Medulla oblongata (tissue), 1 donor: ENCODE measurements at regions not wholly inside any gene's neighbourhood (a gene's known extent, or its start where the extent isn't known, plus 50 kb on each side); places are given as distances from the start of the nearest gene placed in this dataset.
A peak's percentile ranks its signal among the peaks of the same experiment; 100 is the strongest.
"Not testable (repeated sequence)": the region's sequence is repeated elsewhere in the genome, so short reads cannot be mapped to it uniquely, and the experiment has no call there.

Source experiments
- DNase-seq: peaks from one replicate; pipeline ENCODE4 v3.0.0-alpha.2; 2015; ENCODE audit errors: extremely low spot score

DNA sequence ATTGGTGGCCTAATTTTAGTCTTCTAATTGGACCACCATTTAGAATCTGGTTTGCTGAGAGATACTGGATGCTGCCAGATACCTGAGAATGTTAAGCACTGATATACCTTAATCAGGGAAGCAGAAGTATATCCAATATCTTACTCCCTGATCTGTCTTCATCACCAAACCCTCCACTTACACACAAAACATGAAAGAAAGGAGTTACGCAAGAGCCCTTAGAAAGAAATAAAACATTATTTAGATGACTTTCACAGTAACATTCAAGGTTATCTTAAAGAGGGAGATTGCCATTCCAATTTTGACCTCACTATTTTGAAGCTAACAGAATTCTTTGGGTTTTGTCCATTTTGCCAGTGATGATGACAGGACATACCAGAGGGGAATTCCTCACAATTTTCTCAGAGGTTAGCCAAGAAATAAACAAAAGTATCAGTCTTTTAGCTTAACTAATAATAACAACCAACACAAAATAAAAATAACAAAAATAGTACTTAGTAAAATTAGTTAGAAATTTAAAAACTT lies 496.1 kb downstream of the NFIB start:
- DNase-seq, result no peak

DNA sequence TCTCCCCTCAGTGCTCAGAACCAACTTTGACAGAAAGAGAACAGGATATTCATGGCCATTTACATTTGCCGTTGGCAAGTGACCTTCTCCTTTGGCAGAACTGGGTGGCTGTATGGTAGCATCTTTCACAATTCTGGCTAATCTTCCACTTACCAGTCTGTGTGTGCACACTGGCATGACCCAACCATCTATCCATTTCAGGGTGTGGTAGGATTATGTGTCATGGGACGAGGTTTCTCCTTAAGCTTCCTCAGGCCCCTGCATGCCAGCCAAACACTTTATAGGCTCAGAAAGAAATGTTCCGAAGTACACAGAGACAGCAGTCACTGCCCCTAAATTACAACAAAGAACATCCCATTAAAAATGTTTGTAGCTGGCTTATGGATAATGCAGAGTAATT lies 497.1 kb downstream of the NFIB start:
- no peak for DNase-seq

DNA sequence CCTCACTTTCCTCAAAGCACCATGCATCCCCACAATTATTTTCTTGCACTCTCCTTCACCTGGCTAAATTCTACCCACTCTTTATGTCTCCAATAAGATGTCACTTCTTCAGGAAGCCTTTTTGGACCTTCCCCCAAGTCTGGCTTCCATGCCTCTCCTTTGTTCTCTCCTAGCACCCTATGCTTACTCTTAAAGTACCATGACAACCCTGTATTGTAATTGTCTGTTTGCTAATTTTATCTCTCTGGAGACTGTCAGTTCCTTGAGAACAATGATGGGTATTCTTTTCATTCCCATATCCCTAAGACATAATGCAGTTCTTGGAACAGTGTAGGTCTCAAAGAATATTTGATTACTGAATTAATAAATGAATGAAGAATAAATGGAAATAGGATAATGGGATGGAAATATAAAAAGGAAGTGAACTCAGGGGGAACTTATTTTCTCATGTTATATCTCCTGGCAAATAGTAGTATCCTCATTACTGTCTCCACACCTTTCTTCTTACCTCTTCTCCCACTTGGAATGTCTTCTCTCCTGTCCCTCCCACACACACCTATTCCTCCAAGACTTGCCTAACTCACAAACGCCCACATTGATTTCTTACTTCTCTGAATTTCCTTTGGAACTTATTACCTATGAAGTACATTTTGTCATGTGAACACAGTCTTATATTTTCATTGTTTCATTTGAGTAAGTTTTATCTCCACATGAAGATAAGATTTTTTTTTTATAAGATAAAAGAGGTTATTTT lies 499.1 kb downstream of the NFIB start:
- DNase-seq, result no peak

DNA sequence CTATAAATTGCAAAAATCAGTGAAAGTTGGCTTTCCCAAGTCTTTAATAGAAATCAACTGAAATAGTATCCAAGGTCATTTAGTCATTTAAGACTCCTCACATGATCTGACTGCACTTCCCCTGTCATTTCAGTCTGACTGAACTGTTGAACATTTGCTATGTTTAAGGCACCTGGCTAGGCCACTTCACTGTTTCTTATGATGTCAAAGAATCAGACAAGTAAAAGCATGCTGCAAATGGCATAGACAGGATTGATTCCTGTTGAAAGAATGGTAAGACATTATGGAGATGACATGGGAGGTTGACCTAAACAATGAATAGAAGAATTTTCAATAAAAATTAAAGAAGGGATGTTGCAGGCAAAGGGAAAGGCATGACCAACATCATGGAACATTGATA lies 502.1 kb downstream of the NFIB start:
- DNase-seq, result no peak

DNA sequence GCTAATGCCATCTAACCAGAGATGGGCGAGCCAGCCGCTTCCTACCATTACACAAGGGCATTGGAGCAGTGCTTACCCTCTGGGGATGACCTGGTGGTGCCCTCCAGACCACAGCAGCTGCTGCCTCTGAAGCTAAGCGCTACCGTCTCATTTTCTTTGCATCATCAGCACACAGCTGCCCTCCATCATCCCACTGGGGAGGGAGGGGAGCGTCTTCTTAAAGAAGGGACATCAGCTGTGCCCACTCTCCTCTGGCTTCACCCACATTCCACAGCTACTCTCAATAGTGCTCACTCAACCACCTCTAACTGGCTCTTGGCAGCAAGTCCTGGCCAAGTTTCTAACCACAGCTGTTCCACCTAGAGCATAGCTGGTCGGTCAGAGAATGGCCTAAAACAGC lies 503.4 kb downstream of the NFIB start:
- no peak for DNase-seq

DNA sequence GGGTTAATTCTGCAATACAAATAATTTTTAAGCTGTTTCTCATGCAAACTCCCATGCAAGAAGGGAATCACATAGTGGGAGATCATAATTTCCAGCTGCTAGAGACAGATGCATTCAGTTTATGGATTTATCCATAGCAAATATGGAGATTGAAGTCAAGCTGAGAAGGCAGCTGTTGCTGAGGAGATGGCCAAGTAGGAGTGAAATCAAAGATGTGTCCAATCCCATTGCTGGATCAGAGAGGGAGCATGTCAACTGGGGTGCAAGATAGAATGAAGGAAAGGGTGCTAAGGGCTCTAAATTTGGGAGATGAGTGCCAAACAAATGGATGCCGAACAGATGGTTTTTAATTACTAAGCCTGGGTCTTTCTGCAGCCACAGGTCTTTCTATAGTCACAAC lies 504.5 kb downstream of the NFIB start:
- DNase-seq, result no peak

DNA sequence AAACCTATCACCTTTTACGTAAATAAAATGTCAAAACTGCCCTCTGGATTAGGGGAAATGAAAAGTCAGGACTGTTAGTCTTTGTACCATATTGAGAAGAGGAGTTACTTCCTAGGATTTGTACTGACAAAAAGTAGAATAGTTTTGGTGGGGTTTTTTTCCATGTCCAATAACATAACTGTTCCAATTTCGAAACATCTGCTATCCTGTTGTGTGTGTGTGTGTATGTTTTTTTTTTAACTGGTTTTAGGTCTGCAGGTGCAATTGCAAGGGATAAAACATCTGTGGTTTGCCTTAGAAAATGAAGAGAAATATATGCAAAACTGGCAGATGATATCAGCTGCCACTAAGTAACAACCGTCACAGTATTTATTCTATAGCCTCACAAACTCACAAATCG lies 506.8 kb downstream of the NFIB start:
- DNase-seq, result no peak

DNA sequence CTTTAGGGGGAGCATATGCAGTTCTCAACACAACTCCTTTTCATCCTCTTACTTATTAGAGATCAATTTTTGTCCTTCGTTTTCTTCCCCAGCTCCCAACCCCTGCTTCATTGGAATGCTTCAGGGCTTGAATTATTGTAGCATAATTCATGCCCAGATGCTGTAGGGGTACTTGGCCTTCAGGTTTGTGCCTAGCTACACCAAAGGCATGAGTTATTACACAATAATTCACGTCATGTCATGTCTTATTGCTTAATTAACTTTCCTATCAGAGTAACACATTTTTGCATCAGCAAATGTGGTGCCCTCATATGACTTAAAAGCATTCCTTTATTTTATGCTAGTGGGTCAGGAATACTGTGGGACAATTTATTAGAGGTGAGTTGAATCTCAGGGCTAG lies 507.2 kb downstream of the NFIB start:
- DNase-seq, result no peak

DNA sequence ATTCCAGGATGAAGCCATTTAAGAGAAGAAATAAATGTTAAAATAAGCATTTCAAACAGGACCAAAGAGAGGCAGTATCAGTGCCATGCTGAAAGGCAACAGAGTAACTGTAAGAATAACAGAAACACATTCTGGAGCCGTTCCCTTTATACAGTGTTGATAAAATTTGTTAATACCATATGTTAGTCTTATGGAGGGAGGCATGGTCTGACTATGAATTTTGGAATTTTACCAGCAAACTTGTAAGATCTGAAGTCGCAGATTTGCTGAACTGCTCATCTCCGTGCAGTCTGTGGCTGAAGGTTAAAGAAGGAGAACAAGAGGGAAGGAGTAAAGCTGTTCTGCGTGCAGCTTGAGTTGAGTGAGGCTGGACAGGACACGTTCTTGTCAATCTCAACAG lies 508.4 kb downstream of the NFIB start:
- no peak for DNase-seq

DNA sequence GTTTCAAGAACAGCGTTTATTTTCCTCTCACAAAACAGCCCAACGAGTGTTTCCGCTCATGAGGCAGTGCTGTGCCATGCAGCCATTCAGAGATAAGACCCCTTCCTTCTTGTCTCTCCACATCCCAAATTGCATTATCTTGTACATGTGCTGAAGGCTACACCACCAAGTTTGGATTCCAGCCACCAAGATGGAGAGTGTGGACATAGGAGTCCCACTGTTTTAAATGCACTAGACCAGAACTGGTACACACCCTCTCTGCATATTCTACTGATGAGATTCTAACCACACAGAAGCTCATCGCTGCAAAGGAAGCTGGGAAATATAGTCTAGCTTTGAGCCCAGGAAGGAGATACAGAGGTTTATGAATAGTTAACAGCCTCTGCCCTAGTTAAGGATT lies 509.4 kb downstream of the NFIB start:
- no peak for DNase-seq

DNA sequence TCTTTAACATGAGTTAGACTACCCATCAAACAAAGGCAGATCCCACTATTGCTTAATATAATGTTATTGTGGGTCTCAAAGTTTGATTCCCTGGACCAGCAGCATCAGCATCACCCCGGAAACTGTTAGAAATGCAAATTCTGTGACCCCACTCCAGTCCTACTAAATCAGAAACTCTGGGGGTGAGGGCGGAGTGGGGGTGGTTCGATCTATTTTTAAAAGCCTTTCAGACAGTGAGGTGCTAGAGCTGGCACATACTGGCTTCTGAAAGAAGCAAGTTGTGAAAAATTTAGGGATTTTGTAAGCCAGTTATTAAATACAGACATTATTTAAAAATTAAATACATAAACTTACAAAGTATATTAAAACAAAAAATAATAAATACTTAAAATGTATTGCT lies 513.2 kb downstream of the NFIB start:
- no peak for DNase-seq

DNA sequence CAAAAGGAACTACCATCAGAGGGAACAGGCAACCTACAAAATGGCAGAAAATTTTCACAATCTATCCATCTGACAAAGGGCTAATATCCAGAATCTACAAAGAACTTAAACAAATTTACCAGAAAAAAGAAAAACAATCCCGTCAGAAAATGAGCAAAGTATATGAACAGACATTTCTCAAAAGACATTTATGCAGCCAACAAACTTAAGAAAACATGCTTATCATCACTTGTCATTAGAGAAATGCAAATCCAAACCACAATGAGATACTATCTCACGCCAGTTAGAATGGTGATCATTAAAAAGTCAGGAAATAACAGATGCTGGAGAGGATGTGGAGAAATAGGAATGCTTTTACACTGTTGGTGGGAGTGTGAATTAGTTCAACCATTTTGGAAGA lies 516.2 kb downstream of the NFIB start:
- DNase-seq, result not testable (repeated sequence)

DNA sequence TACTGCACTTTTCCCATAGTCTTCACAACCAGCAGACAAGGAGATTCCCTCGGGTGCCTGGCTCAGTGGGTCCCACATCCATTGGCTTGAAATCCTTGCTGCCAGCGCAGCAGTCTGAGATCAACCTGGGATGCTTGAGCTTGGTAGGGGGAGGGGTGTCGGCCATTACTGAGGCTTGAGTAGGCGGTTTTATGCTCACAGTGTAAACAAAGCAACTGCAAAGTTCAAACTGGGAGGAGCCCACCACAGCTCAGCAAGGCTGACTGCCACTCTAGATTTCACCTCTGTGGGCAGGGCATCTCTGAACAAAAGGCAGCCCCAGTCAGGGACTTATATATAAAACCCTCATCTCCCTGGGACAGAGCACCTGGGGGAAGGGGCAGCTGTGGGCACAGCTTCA lies 512.3 kb upstream of the MPDZ start:
- DNase-seq, result no peak

DNA sequence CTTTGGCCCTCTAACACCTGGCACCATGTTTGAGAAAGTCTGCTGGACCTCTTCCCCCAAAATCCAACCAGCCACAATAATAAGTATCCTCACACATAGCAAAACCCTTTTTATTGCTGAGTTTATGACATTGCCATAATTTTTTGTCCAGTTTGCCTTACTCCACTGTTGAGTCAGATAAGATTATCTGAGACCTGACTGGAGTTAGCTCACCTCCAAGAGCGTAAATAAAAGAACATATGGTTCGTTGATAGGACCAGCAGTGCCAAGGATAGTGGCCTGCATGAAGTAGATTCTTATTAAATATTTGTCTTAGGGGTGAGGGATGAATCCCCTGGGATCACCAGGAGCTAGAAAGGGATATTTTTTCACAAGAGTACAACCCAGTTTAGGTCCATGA lies 510.6 kb upstream of the MPDZ start:
- DNase-seq, result no peak

DNA sequence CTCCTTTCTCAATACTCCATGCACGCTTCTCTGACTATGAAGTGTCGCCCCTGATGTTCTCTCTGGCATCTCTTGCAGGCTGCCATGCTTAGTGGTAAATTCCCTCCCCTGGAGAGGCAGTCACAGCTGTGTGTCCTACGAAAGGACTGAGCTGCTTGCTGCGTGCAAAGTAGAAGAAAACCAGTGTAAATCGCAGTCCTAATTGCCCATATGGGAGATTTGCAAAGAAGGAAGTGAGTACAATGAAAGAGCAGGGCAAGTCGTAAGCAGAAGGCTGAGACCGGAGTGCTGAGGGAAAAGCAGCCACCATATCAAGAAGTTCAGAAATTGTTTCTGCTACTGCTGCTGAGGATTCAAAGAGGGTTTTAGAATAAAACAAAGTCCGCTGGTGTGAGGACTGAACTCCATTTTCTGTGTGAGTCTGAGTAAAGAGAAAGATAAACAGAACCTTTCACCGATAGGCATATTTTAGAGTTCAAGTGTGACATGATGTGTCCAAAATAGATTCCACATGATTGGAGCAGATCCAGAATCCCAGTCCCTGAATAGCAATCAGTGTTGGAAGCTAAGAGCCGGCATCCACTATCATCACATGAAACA lies 507.8 kb upstream of the MPDZ start:
- DNase-seq, result peak; percentile 22

DNA sequence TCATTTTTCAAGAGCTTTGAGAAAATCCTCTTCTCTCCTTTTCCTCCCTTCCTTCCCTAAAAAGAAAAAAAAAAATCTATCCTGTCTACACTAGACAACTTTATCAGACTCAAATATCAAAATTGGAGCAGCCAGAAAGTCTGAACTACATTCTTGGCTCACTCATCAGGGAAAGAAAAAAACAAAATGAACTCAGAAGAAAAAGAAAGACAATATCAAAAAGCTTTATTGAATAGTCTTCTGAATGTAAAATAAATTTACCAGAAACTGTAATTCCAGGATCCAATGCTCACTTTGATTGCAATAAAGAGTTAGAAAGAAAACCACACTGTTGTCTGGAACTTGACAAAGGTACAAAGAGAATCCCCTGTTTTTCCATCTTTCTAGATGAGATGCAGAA lies 507.2 kb upstream of the MPDZ start:
- no peak for DNase-seq

DNA sequence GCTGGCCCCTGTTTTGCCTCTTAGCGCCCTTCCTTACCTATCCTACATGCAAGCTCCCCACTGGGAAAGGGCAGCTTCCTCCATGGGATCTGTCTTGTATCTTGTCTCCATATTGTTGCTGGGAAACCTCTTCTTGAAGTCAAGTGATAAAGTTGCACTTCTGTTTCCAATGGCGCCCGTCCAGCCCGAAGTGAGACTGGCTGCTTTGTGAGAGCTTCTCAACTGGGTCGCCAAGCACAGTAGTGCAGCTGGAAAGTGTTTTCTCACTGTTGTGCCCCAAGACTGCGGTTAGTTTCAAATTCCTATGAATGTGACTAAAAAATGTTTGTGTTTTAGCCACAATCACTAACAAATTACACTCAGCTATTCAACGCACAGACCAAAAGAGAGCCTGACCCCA lies 506.6 kb upstream of the MPDZ start:
- DNase-seq, result peak; percentile 12

DNA sequence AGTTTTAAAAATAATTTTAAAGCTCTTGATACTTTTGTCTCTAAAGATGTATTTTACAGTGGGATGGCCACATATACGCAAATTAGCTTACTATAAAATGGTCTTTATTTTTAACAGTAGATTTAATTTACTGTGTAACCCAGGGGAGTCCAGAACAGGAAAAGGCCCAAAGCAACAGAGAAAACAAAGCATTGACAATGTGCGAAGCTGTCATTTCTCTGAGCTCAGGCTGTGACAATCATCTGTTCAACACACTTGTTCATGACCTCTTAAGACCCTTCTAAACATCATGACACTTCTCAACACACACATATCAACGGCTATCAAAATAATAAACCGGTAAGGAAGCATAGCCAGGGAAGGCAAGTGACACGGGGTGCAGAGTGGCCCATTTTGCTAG lies 499.6 kb upstream of the MPDZ start:
- no peak for DNase-seq

DNA sequence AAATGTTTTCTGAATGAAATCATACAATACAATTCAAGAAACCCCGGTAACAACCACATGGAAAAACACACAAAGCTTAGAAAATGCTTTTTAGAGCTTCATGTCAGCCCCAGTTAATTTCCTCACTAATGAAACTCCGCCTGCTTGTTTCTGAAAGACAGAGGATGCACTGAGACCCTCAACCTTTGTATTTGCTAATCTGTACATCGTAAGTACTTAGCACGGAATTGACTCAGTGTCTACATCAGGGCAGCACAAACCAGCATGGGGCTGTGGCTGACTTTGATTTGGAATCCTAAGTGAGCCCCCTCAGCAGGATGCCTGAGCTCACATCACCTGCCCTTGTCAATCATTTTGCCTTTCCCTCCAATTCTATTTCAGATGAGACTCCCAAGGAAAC lies 499.1 kb upstream of the MPDZ start:
- no peak for DNase-seq

DNA sequence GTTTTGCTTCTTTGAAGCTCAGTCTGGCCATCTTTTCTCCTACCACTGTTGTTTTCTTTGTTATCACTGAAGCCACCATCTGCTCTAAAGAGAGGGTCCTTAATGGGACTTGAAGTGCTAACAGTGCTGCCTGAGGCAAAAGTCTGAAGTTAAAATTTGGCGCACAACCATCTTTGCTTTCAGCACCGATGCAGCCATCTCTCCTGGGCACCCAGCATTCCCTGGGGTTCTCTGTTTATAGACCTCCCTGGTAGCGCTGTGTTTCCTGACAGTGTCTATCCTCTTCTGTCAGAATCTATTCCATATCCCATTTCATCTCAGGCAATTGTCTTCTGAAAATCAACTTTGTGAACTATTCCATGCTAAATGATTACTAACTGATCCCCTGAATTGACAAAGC lies 491.5 kb upstream of the MPDZ start:
- DNase-seq, result no peak

DNA sequence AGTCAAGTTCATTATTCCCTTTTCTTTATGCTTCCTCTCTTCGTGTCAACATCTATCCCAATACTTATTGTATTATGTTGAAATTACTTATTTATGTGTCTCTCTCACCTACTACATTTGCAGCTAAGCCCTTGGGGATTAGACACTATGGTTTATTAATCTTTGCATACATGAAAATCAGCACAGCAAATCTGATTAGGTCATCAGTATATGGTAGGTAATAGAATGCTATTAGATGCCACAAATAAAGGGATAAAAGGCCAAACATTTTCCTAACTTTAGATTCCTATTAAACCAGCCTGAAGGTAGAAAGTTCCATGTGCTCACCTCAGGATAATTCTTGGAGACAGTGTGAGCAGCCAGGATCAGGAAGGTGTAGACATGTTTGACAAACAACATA lies 490.1 kb upstream of the MPDZ start:
- no peak for DNase-seq

DNA sequence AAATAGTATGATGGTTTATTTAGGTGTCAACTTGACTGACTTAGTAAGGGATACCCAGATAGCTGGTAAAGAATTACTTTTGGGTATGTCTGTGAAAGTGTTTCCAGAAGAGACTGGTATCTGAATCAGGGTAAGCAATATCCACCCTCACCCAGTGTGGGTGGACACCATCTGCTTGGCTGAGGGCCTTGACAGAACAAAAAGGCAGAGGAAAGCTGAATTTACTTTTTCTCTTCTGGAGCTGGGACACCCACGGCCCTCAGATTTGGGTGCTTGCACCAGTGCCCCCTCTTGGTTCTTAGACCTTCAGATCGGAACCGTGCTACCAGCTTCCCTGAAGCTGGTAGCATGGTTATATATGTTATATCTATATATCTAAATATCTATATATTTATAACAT lies 489.5 kb upstream of the MPDZ start:
- DNase-seq, result no peak

DNA sequence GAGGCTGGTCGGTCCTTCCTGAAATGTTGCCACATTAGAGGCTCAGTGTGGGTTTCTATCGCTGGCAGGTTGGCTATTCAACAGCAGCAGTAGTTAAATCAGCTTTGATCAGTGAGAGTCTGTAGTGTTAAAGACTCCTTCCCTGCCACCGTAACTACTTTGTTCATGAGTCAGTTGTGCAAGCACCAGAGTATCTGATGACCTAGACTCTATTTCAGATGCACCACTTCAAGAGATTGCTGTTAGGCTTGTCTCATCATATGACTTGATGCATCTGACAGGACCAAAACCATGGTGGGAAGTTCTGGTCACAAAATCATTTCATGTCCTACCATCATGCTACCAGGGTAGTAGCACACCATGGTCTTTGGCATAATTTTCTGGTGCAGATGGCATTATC lies 482.7 kb upstream of the MPDZ start:
- no peak for DNase-seq

DNA sequence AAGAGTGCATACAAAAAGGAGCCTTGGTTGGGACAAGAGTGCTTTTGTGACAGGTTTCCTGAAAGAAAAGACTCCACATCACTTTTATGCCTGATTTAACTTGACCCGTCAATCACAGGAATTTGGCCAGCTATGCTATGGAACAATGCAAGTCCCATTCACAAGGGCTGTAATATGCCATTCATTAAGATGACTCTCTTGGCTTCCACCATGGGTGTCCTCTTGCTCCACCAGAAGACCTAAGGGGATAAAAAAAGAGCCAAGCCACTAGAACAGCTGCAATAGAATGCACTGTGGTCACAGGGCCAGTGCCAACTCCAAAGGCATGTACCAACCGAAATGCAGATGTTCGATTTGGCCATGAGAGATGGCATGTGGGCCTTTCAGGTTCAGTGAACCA lies 480.1 kb upstream of the MPDZ start:
- DNase-seq, result no peak
